ENCODE measurements at regions not wholly inside any gene's neighbourhood (a gene's known extent, or its start where the extent isn't known, plus 50 kb on each side); places are given as distances from the start of the nearest gene placed in this dataset.

GRCh38 chr10:120993089-120993488 is 141.9 kb downstream of the WDR11 start:
- Mint-ChIP-seq H3K27ac (no peak overlapping the region), H3K4me1 (ENCODE audit: low read depth in 2 of 2) (peaks cover 0 to 7% of the 10 kb centered on the region in 2 donors), H3K27me3 (no peaks in the 10 kb centered on the region), H3K9me3 (peaks cover 10% of the 10 kb centered on the region), H3K36me3 (no peaks in the 10 kb centered on the region), H3K4me3 (no peak overlapping the region)
- ATAC-seq (no peak), DNase-seq (ENCODE audit: low spot score) (no peak)

- DNase-seq (ENCODE audit: low spot score) (no peak), ATAC-seq (no peak)
- Mint-ChIP-seq H3K9me3 (peaks cover 4% of the 10 kb centered on the region), H3K4me1 (ENCODE audit: low read depth in 2 of 2) (no peaks in the 10 kb centered on the region), H3K36me3 (no peaks in the 10 kb centered on the region), H3K4me3 (no peak overlapping the region), H3K27ac (no peak overlapping the region), H3K27me3 (no peaks in the 10 kb centered on the region)
Observed at GRCh38 chr10:120995768-120996167, 144.6 kb downstream of the WDR11 start.

- Mint-ChIP-seq H3K4me1 (ENCODE audit: low read depth in 2 of 2) (no peaks in the 10 kb centered on the region), H3K27ac (no peak overlapping the region), H3K9me3 (peaks cover 4% of the 10 kb centered on the region)
Observed at GRCh38 chr10:120996456-120997034, 145.4 kb downstream of the WDR11 start.

GRCh38 chr10:120997313-120997712 is 146.2 kb downstream of the WDR11 start:
- Mint-ChIP-seq H3K27ac (no peak overlapping the region), H3K36me3 (no peaks in the 10 kb centered on the region), H3K4me3 (no peak overlapping the region), H3K27me3 (peaks cover 0 to 4% of the 10 kb centered on the region in 2 donors), H3K9me3 (peaks cover 4% of the 10 kb centered on the region), H3K4me1 (ENCODE audit: low read depth in 2 of 2) (no peaks in the 10 kb centered on the region)
- peak in 1 of 2 donors; percentile 20 for ATAC-seq
- no peak for DNase-seq (ENCODE audit: low spot score)

More at GRCh38 chr10:120996456-120997034, 145.4 kb downstream of the WDR11 start:
- H3K4me3 Mint-ChIP-seq, result no peak overlapping the region
- DNase-seq (ENCODE audit: low spot score) (no peak), ATAC-seq (no peak)
- H3K36me3 Mint-ChIP-seq, result no peaks in the 10 kb centered on the region
- no peaks in the 10 kb centered on the region for H3K27me3 Mint-ChIP-seq

GRCh38 chr10:120997756-120998155 is 146.6 kb downstream of the WDR11 start:
- DNase-seq (ENCODE audit: low spot score), result no peak
- Mint-ChIP-seq H3K4me1 (ENCODE audit: low read depth in 2 of 2) (no peaks in the 10 kb centered on the region), H3K36me3 (no peaks in the 10 kb centered on the region), H3K9me3 (peaks cover 4% of the 10 kb centered on the region), H3K4me3 (no peak overlapping the region), H3K27ac (no peak overlapping the region), H3K27me3 (peaks cover 0 to 4% of the 10 kb centered on the region in 2 donors)
- ATAC-seq, result no peak

GRCh38 chr10:120998251-120998650 is 147.1 kb downstream of the WDR11 start:
- ATAC-seq (no peak), DNase-seq (ENCODE audit: low spot score) (no peak)
- Mint-ChIP-seq H3K27me3 (peaks cover 0 to 4% of the 10 kb centered on the region in 2 donors), H3K4me1 (ENCODE audit: low read depth in 2 of 2) (no peaks in the 10 kb centered on the region), H3K9me3 (peaks cover 4% of the 10 kb centered on the region), H3K36me3 (no peaks in the 10 kb centered on the region), H3K4me3 (no peak overlapping the region), H3K27ac (no peak overlapping the region)

GRCh38 chr10:120998782-120999285 is 147.7 kb downstream of the WDR11 start:
- peaks cover 0 to 4% of the 10 kb centered on the region in 2 donors for H3K27me3 Mint-ChIP-seq
- H3K9me3 Mint-ChIP-seq, result peaks cover 4% of the 10 kb centered on the region

GRCh38 chr10:120999868-121000267 is 148.7 kb downstream of the WDR11 start:
- no peak overlapping the region for H3K4me3 Mint-ChIP-seq
- ATAC-seq (no peak), DNase-seq (ENCODE audit: low spot score) (no peak)
- H3K9me3 Mint-ChIP-seq, result peaks cover 12% of the 10 kb centered on the region
- peaks cover 4% of the 10 kb centered on the region in 2 donors for H3K27me3 Mint-ChIP-seq
- H3K27ac Mint-ChIP-seq, result no peak overlapping the region
- H3K4me1 Mint-ChIP-seq (ENCODE audit: low read depth in 2 of 2), result no peaks in the 10 kb centered on the region
- H3K36me3 Mint-ChIP-seq, result peaks cover 9% of the 10 kb centered on the region

More at GRCh38 chr10:120998782-120999285, 147.7 kb downstream of the WDR11 start:
- peak in 1 of 2 donors; percentile 37 for ATAC-seq
- Mint-ChIP-seq H3K27ac (no peak overlapping the region), H3K4me1 (ENCODE audit: low read depth in 2 of 2) (no peaks in the 10 kb centered on the region), H3K4me3 (no peak overlapping the region), H3K36me3 (no peaks in the 10 kb centered on the region)
- DNase-seq (ENCODE audit: low spot score), result no peak

- peaks cover 16% of the 10 kb centered on the region for H3K9me3 Mint-ChIP-seq
- DNase-seq (ENCODE audit: low spot score) (no peak), ATAC-seq (no peak)
- H3K4me3 Mint-ChIP-seq, result no peak overlapping the region
- no peaks in the 10 kb centered on the region for H3K4me1 Mint-ChIP-seq (ENCODE audit: low read depth in 2 of 2)
- peaks cover 25% of the 10 kb centered on the region for H3K36me3 Mint-ChIP-seq
- peaks cover 4 to 7% of the 10 kb centered on the region in 2 donors for H3K27me3 Mint-ChIP-seq
- no peak overlapping the region for H3K27ac Mint-ChIP-seq
Observed at GRCh38 chr10:121002586-121003205, 151.5 kb downstream of the WDR11 start.

- H3K36me3 Mint-ChIP-seq, result peaks cover 25% of the 10 kb centered on the region
- H3K4me1 Mint-ChIP-seq (ENCODE audit: low read depth in 2 of 2), result no peaks in the 10 kb centered on the region
- H3K9me3 Mint-ChIP-seq, result peaks cover 19% of the 10 kb centered on the region
- DNase-seq (ENCODE audit: low spot score), result no peak
- H3K4me3 Mint-ChIP-seq, result no peak overlapping the region
- ATAC-seq, result no peak
- no peak overlapping the region for H3K27ac Mint-ChIP-seq
- peaks cover 4 to 7% of the 10 kb centered on the region in 2 donors for H3K27me3 Mint-ChIP-seq
Observed at GRCh38 chr10:121005948-121006587, 154.9 kb downstream of the WDR11 start.

- no peak overlapping the region for H3K27ac Mint-ChIP-seq
- no peak overlapping the region for H3K4me3 Mint-ChIP-seq
- peaks cover 0 to 19% of the 10 kb centered on the region in 2 donors for H3K27me3 Mint-ChIP-seq
- peaks cover 25% of the 10 kb centered on the region for H3K36me3 Mint-ChIP-seq
- ATAC-seq (no peak), DNase-seq (ENCODE audit: low spot score) (no peak)
- H3K9me3 Mint-ChIP-seq, result peaks cover 19% of the 10 kb centered on the region
- no peaks in the 10 kb centered on the region for H3K4me1 Mint-ChIP-seq (ENCODE audit: low read depth in 2 of 2)
Observed at GRCh38 chr10:121007264-121007663, 156.1 kb downstream of the WDR11 start.

GRCh38 chr10:121015916-121016315 is 164.8 kb downstream of the WDR11 start:
- peaks cover 3% of the 10 kb centered on the region for H3K9me3 Mint-ChIP-seq
- no peak overlapping the region for H3K4me3 Mint-ChIP-seq
- DNase-seq (ENCODE audit: low spot score), result no peak
- peaks cover 29% of the 10 kb centered on the region for H3K36me3 Mint-ChIP-seq
- no peak for ATAC-seq
- no peak overlapping the region for H3K27ac Mint-ChIP-seq
- no peaks in the 10 kb centered on the region for H3K4me1 Mint-ChIP-seq (ENCODE audit: low read depth in 2 of 2)
- peaks cover 3 to 55% of the 10 kb centered on the region in 2 donors for H3K27me3 Mint-ChIP-seq

- H3K4me3 Mint-ChIP-seq, result no peak overlapping the region
- no peaks in the 10 kb centered on the region for H3K9me3 Mint-ChIP-seq
- DNase-seq (ENCODE audit: low spot score) (no peak), ATAC-seq (no peak)
- H3K27ac Mint-ChIP-seq, result no peak overlapping the region
- no peaks in the 10 kb centered on the region for H3K36me3 Mint-ChIP-seq
- no peaks in the 10 kb centered on the region for H3K4me1 Mint-ChIP-seq (ENCODE audit: low read depth in 2 of 2)
- H3K27me3 Mint-ChIP-seq, result peaks cover 4 to 20% of the 10 kb centered on the region in 2 donors
Observed at GRCh38 chr10:121024905-121025584, 173.9 kb downstream of the WDR11 start.

GRCh38 chr10:121025731-121026130 is 174.6 kb downstream of the WDR11 start:
- H3K9me3 Mint-ChIP-seq, result no peaks in the 10 kb centered on the region
- peaks cover 4 to 20% of the 10 kb centered on the region in 2 donors for H3K27me3 Mint-ChIP-seq
- DNase-seq (ENCODE audit: low spot score) (no peak), ATAC-seq (no peak)
- H3K4me1 Mint-ChIP-seq (ENCODE audit: low read depth in 2 of 2), result no peaks in the 10 kb centered on the region
- no peaks in the 10 kb centered on the region for H3K36me3 Mint-ChIP-seq
- no peak overlapping the region for H3K27ac Mint-ChIP-seq
- H3K4me3 Mint-ChIP-seq, result no peak overlapping the region

Measured in natural killer cell treated with Interleukin-12 subunit alpha and Interleukin-12 subunit beta and Interleukin-15 and Interleukin-18, amount 100 ng/mL, for 72 hours (primary cell).